ENCODE measurements at regions not wholly inside any gene's neighbourhood (a gene's known extent, or its start where the extent isn't known, plus 50 kb on each side); places are given as distances from the start of the nearest gene placed in this dataset.

- H3K9me3 ChIP-seq (ENCODE audit: low read length) = no peaks in the 10 kb centered on the region
- TF ChIP-seq, protein P1, sequence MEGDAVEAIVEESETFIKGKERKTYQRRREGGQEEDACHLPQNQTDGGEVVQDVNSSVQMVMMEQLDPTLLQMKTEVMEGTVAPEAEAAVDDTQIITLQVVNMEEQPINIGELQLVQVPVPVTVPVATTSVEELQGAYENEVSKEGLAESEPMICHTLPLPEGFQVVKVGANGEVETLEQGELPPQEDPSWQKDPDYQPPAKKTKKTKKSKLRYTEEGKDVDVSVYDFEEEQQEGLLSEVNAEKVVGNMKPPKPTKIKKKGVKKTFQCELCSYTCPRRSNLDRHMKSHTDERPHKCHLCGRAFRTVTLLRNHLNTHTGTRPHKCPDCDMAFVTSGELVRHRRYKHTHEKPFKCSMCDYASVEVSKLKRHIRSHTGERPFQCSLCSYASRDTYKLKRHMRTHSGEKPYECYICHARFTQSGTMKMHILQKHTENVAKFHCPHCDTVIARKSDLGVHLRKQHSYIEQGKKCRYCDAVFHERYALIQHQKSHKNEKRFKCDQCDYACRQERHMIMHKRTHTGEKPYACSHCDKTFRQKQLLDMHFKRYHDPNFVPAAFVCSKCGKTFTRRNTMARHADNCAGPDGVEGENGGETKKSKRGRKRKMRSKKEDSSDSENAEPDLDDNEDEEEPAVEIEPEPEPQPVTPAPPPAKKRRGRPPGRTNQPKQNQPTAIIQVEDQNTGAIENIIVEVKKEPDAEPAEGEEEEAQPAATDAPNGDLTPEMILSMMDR (IDR thresholded peaks at IDR 0.05; ENCODE audit: low read length) = no peak
- TF ChIP-seq EZH2 (IDR thresholded peaks at IDR 0.05; ENCODE audit: borderline replicate concordance, low read length) = no peak
Measured at GRCh38 chrX:7414753-7415152, 266.8 kb upstream of the PUDP start.

DNA sequence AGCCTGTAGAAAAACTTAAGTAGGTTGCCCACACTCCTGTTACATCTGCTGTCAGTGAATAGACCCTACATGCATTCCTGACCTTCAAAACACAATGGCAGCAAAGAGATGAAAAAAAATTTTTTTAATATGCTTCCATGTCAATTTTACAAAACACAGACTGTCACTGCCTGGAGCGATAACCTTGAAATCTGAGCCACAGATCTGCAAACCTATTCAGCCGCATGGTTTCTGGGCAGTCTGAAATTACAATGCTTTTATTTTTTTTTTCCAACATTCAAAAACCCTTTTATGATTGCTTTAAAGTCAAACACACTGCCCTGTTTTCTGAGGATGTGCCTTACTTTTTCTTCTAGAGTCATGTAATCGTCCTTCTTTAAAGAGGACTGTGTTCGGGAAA lies 264.9 kb upstream of the PUDP start:
- no peak overlapping the region for H3K4me2 ChIP-seq (ENCODE audit: low read length)
- H2AFZ ChIP-seq (ENCODE audit: low read length) = no peak overlapping the region
- H3K79me2 ChIP-seq (ENCODE audit: insufficient read depth, low read length) = no peaks in the 10 kb centered on the region
- H3K27me3 ChIP-seq (ENCODE audit: insufficient read depth, low read length) = no peaks in the 10 kb centered on the region
- no peak overlapping the region for H3K4me3 ChIP-seq (ENCODE audit: low read depth, low read length, poor library complexity, severe bottlenecking)
- no peaks in the 10 kb centered on the region for H3F3A ChIP-seq (ENCODE audit: insufficient read depth, low read length)
- no peak overlapping the region for H3K9ac ChIP-seq (ENCODE audit: low read length)
- no peak overlapping the region for H3K27ac ChIP-seq (ENCODE audit: low read depth, low read length, poor library complexity, severe bottlenecking)
- TF ChIP-seq, protein P1 (IDR thresholded peaks at IDR 0.05; ENCODE audit: low read length) = no peak
- no peak for TF ChIP-seq EZH2 (IDR thresholded peaks at IDR 0.05; ENCODE audit: borderline replicate concordance, low read length)
- H3K9me3 ChIP-seq (ENCODE audit: low read length) = no peaks in the 10 kb centered on the region
- H3K9me2 ChIP-seq (ENCODE audit: low read depth, low read length) = no peaks in the 10 kb centered on the region
- no peaks in the 10 kb centered on the region for H3K4me1 ChIP-seq (ENCODE audit: insufficient read depth, low read length, severe bottlenecking)
- no peaks in the 10 kb centered on the region for H4K20me1 ChIP-seq (ENCODE audit: insufficient read depth, low read length)
- H3K36me3 ChIP-seq (ENCODE audit: insufficient read depth, low read length) = no peaks in the 10 kb centered on the region

More at GRCh38 chrX:7414753-7415152, 266.8 kb upstream of the PUDP start:
- no peaks in the 10 kb centered on the region for H3K9me2 ChIP-seq (ENCODE audit: low read depth, low read length)
- no peak overlapping the region for H3K27ac ChIP-seq (ENCODE audit: low read depth, low read length, poor library complexity, severe bottlenecking)
- H3K36me3 ChIP-seq (ENCODE audit: insufficient read depth, low read length) = no peaks in the 10 kb centered on the region
- no peak overlapping the region for H2AFZ ChIP-seq (ENCODE audit: low read length)
- H3K4me2 ChIP-seq (ENCODE audit: low read length) = no peak overlapping the region
- no peaks in the 10 kb centered on the region for H4K20me1 ChIP-seq (ENCODE audit: insufficient read depth, low read length)
- H3K9ac ChIP-seq (ENCODE audit: low read length) = no peak overlapping the region
- no peaks in the 10 kb centered on the region for H3K27me3 ChIP-seq (ENCODE audit: insufficient read depth, low read length)
- H3F3A ChIP-seq (ENCODE audit: insufficient read depth, low read length) = no peaks in the 10 kb centered on the region
- no peak overlapping the region for H3K4me3 ChIP-seq (ENCODE audit: low read depth, low read length, poor library complexity, severe bottlenecking)
- H3K79me2 ChIP-seq (ENCODE audit: insufficient read depth, low read length) = no peaks in the 10 kb centered on the region
- H3K4me1 ChIP-seq (ENCODE audit: insufficient read depth, low read length, severe bottlenecking) = no peaks in the 10 kb centered on the region

DNA sequence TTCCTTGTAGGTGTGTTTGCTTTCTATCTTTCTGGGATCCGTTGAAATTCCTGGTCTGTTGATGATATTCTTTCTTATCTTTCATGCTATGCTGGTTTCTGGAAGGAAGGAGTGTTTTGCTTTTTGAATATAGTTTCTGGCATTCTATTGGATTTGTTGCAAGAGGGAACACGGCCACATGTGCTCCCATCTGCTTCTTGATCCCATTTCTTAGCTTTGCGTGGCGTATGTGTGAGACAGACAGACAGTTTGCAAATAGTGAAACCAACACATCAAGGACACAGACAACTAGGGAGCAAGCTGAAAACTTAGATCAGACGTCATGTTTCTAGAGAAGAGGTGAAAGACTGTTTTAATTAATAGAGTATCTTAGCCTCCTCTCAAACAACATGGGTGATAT lies 261.9 kb upstream of the PUDP start:
- H3K9ac ChIP-seq (ENCODE audit: low read length) = no peak overlapping the region

More for the DNA sequence above, 261.9 kb upstream of the PUDP start:
- Histone ChIP-seq H3K27ac (ENCODE audit: low read depth, low read length, poor library complexity, severe bottlenecking) (no peak overlapping the region), H3K79me2 (ENCODE audit: insufficient read depth, low read length) (no peaks in the 10 kb centered on the region), H3K27me3 (ENCODE audit: insufficient read depth, low read length) (no peaks in the 10 kb centered on the region), H3K9me3 (ENCODE audit: low read length) (no peaks in the 10 kb centered on the region), H2AFZ (ENCODE audit: low read length) (no peak overlapping the region), H3K4me2 (ENCODE audit: low read length) (no peak overlapping the region), H4K20me1 (ENCODE audit: insufficient read depth, low read length) (no peaks in the 10 kb centered on the region), H3F3A (ENCODE audit: insufficient read depth, low read length) (no peaks in the 10 kb centered on the region), H3K4me3 (ENCODE audit: low read depth, low read length, poor library complexity, severe bottlenecking) (no peak overlapping the region), H3K9me2 (ENCODE audit: low read depth, low read length) (no peaks in the 10 kb centered on the region), H3K4me1 (ENCODE audit: insufficient read depth, low read length, severe bottlenecking) (no peaks in the 10 kb centered on the region), H3K36me3 (ENCODE audit: insufficient read depth, low read length) (no peaks in the 10 kb centered on the region)
- no peak for TF ChIP-seq EZH2 (IDR thresholded peaks at IDR 0.05; ENCODE audit: borderline replicate concordance, low read length)
- TF ChIP-seq, protein P1 (IDR thresholded peaks at IDR 0.05; ENCODE audit: low read length) = no peak
